Parathyroid adenoma (tissue), 2 donors: ENCODE measurements at regions not wholly inside any gene's neighbourhood (a gene's known extent, or its start where the extent isn't known, plus 50 kb on each side); places are given as distances from the start of the nearest gene placed in this dataset.
"Not testable (repeated sequence)": the region's sequence is repeated elsewhere in the genome, so short reads cannot be mapped to it uniquely, and the experiment has no call there.

ENCODE experiments used
- H2AFZ ChIP-seq: fragments of 300-600 bp; sonication (generic); one replicate; pipeline ENCODE4 v1.7.0; 2017; ENCODE audit warnings: antibody characterized with exemption, mild to moderate bottlenecking
- H3K27ac ChIP-seq: fragments of 300-600 bp; sonication (generic); one replicate; pipeline ENCODE4 v1.7.0; 2017
- H3K27me3 ChIP-seq: fragments of 300-600 bp; sonication (generic); one replicate; pipeline ENCODE4 v1.7.0; 2017; ENCODE audit warnings: low read length; ENCODE audit not compliant: control insufficient read depth, insufficient read depth
- H3K36me3 ChIP-seq: fragments of 300-600 bp; sonication (generic); one replicate; pipeline ENCODE4 v1.7.0; 2017; ENCODE audit warnings: low read length; ENCODE audit not compliant: control insufficient read depth, insufficient read depth
- H3K4me1 ChIP-seq: fragments of 300-600 bp; sonication (generic); one replicate; pipeline ENCODE4 v1.7.0; 2017; ENCODE audit warnings: control low read depth
- H3K4me2 ChIP-seq: fragments of 300-600 bp; sonication (generic); one replicate; pipeline ENCODE4 v1.7.0; 2017; ENCODE audit warnings: low read length
- H3K4me3 ChIP-seq: fragments of 300-600 bp; sonication (generic); one replicate; pipeline ENCODE4 v1.7.0; 2017; ENCODE audit warnings: low read depth, low read length
- H3K79me2 ChIP-seq: fragments of 300-600 bp; sonication (generic); one replicate; pipeline ENCODE4 v1.7.0; 2017; ENCODE audit warnings: control low read depth
- H3K9ac ChIP-seq: fragments of 300-600 bp; sonication (generic); one replicate; pipeline ENCODE4 v1.7.0; 2017; ENCODE audit warnings: mild to moderate bottlenecking
- H3K9me3 ChIP-seq: fragments of 300-600 bp; sonication (generic); one replicate; pipeline ENCODE4 v1.7.0; 2017; ENCODE audit warnings: low read length; ENCODE audit not compliant: control insufficient read depth
- CTCF ChIP-seq: fragments of 300-600 bp; sonication (generic); IDR thresholded peaks from one replicate; pipeline ENCODE4 v1.7.0; 2017; ENCODE audit warnings: antibody characterized with exemption, mild to moderate bottlenecking
- donor health status: primary hyperparathyroidism.

DNA sequence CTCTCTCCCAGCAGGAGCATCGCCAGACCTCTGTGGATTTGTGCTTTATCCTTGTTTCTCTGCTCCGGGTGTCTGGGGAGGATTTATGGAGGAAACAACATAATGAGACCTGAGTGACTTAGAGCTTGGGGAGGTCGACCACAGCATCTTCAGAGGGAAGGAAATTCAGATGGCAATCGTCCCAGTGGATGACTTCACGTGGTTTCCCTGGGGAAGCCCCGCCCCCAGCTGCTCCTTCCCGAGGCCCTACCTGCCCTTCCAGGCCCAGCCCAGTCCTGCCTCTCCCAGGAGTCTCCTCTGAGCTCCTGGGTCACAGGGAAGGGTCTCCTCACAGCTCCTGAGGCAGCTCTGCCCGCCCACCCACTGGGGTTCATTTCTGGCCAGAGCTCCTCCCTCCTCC is 430.3 kb upstream of the SULF2 start:
- Histone ChIP-seq H3K27ac (no peak overlapping the region), H3K36me3 (no peaks in the 10 kb centered on the region), H3K4me2 (no peak overlapping the region), H3K9me3 (no peaks in the 10 kb centered on the region), H3K27me3 (no peaks in the 10 kb centered on the region), H3K4me1 (no peaks in the 10 kb centered on the region), H2AFZ (no peak overlapping the region), H3K9ac (no peak overlapping the region), H3K4me3 (no peak overlapping the region), H3K79me2 (no peaks in the 10 kb centered on the region)
- no peak for TF ChIP-seq CTCF

- no peak overlapping the region for H3K4me3 ChIP-seq
- H3K4me1 ChIP-seq = no peaks in the 10 kb centered on the region
- TF ChIP-seq CTCF = no peak
- no peaks in the 10 kb centered on the region for H3K36me3 ChIP-seq
- no peak overlapping the region for H3K4me2 ChIP-seq
- no peaks in the 10 kb centered on the region for H3K79me2 ChIP-seq
- H3K9me3 ChIP-seq = no peaks in the 10 kb centered on the region
- no peak overlapping the region for H3K9ac ChIP-seq
- no peak overlapping the region for H3K27ac ChIP-seq
- no peak overlapping the region for H2AFZ ChIP-seq
- H3K27me3 ChIP-seq = no peaks in the 10 kb centered on the region
These were observed 429.3 kb upstream of the SULF2 start for GRCh38 chr20:48214601-48215000.

GRCh38 chr20:48213635-48214034 is 428.4 kb upstream of the SULF2 start:
- not testable (repeated sequence) for H3K36me3 ChIP-seq, H3K9me3 ChIP-seq, H3K4me1 ChIP-seq, H3K4me2 ChIP-seq, H3K4me3 ChIP-seq, H2AFZ ChIP-seq, H3K9ac ChIP-seq, H3K79me2 ChIP-seq, H3K27me3 ChIP-seq, H3K27ac ChIP-seq

DNA sequence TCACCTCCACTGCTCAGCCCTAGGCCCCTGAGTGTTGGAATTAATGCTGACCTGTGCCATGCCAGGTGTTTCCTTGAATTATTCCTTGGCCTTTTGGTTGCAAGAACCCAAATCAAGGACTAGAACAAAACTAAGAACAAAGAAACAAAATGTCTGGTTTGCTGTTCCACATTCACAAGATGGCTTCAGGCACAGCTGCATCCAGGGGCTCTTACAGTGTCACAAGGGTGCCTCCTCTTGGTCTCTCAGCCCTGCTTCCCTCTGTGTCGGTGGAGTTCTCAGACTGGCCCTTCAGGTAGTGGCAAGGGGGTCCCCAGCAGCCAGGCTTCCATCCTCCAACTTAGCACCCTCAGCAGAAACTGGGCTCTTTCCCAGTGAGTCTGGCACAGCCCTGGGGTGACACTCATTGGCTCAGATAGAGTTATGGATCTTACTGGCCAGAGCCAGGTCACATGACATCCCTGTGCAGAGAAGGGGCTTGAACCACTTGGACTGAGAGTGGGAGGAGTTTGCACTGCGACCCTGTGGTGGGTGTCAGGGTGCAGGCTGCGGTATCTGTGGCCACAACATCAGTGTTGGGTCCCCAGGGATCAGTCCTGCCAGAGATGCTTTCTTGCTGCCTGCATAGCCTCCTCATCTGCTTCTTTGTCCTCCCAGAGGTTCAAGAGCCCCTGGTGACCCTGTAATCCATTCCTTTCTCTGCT is 427.7 kb upstream of the SULF2 start:
- Histone ChIP-seq H3K36me3 (no peaks in the 10 kb centered on the region), H3K27ac (no peak overlapping the region), H3K4me2 (no peak overlapping the region), H3K27me3 (no peaks in the 10 kb centered on the region), H3K4me1 (no peaks in the 10 kb centered on the region), H3K9me3 (no peaks in the 10 kb centered on the region), H2AFZ (no peak overlapping the region), H3K4me3 (no peak overlapping the region), H3K9ac (no peak overlapping the region), H3K79me2 (no peaks in the 10 kb centered on the region)
- TF ChIP-seq CTCF = no peak

GRCh38 chr20:48211847-48212246 is 426.6 kb upstream of the SULF2 start:
- Histone ChIP-seq H3K4me2 (no peak overlapping the region), H2AFZ (no peak overlapping the region), H3K4me1 (no peaks in the 10 kb centered on the region), H3K9ac (no peak overlapping the region), H3K27ac (no peak overlapping the region), H3K79me2 (no peaks in the 10 kb centered on the region), H3K4me3 (no peak overlapping the region), H3K36me3 (no peaks in the 10 kb centered on the region), H3K27me3 (no peaks in the 10 kb centered on the region), H3K9me3 (no peaks in the 10 kb centered on the region)
- no peak for TF ChIP-seq CTCF
